IMR-90 (cell line): ENCODE measurements at regions not wholly inside any gene's neighbourhood (a gene's known extent, or its start where the extent isn't known, plus 50 kb on each side); places are given as distances from the start of the nearest gene placed in this dataset.

Experiments used
- ATAC-seq: fragments of 200-7000 bp; cut with Tn5 transposase; 2 replicates; pipeline ENCODE4 v1.9.1; 2020; ENCODE audit warnings: low read depth, mild to moderate bottlenecking, moderate library complexity
- BruUV-seq: library from RNA; stranded (reverse); fragments of 400-500 nt; replicated peaks from 2 replicates; lab custom pipeline; 2021; lab: Mats Ljungman, UMichigan
- CTCF ChIA-PET: fragments of 300-600 bp; formaldehyde crosslinking; extraction: SDS; loops from one replicate; lab custom pipeline; 2021; ENCODE audit warnings: antibody characterized with exemption; lab: Yijun Ruan, JAX
- POLR2A ChIA-PET: fragments of 300-600 bp; sonication (Branson Sonifier 250); formaldehyde crosslinking; loops from one replicate; lab custom pipeline; 2022; ENCODE audit warnings: antibody characterized with exemption; ENCODE audit not compliant: unreplicated experiment; lab: Charles Lee
- DNase-seq: peaks from one replicate; pipeline ENCODE4 v3.0.0; 2013
- H2AFZ ChIP-seq: replicated peaks from 2 replicates; pipeline ENCODE3; 2013; ENCODE audit warnings: low read length, mild to moderate bottlenecking; ENCODE audit not compliant: poor library complexity
- H2AK5ac ChIP-seq: 2 replicates; pipeline ENCODE4 v1.6.1; 2013; ENCODE audit warnings: low read depth, low read length, inconsistent platforms
- H2AK9ac ChIP-seq: replicated peaks from 2 replicates; pipeline ENCODE3; 2013; ENCODE audit warnings: mild to moderate bottlenecking, low read depth, low read length, moderate library complexity; ENCODE audit not compliant: poor library complexity
- H2BK120ac ChIP-seq: 2 replicates; pipeline ENCODE4 v1.6.1; 2013; ENCODE audit warnings: low read depth, low read length, inconsistent platforms
- H2BK15ac ChIP-seq: 3 replicates; pipeline ENCODE4 v1.6.1; 2013; ENCODE audit warnings: low read depth, low read length, inconsistent platforms
- H2BK20ac ChIP-seq: 2 replicates; pipeline ENCODE4 v1.6.1; 2013; ENCODE audit warnings: low read depth, mild to moderate bottlenecking, inconsistent platforms, low read length, moderate library complexity
- H2BK5ac ChIP-seq: 2 replicates; pipeline ENCODE4 v1.6.1; 2013; ENCODE audit warnings: mild to moderate bottlenecking, low read depth, low read length, inconsistent platforms; ENCODE audit not compliant: poor library complexity, severe bottlenecking
- H3K14ac ChIP-seq: replicated peaks from 2 replicates; pipeline ENCODE4 v1.6.1; 2013; ENCODE audit warnings: low read depth, low read length, inconsistent platforms
- H3K18ac ChIP-seq: 2 replicates; pipeline ENCODE4 v1.6.1; 2013; ENCODE audit warnings: low read depth, low read length, control low read depth
- H3K23ac ChIP-seq: 2 replicates; pipeline ENCODE4 v1.6.1; 2013; ENCODE audit warnings: low read depth, low read length, inconsistent platforms
- H3K27ac ChIP-seq: 2 replicates; pipeline ENCODE4 v1.5.1; 2013; ENCODE audit warnings: mild to moderate bottlenecking, control low read depth, low read length; ENCODE audit not compliant: insufficient read depth
- H3K27me3 ChIP-seq: 2 replicates; pipeline ENCODE4 v1.6.1; 2013; ENCODE audit warnings: low read length; ENCODE audit not compliant: control insufficient read depth, insufficient read depth
- H3K36me3 ChIP-seq: 2 replicates; pipeline ENCODE4 v1.6.1; 2013; ENCODE audit warnings: low read length, mixed read lengths; ENCODE audit not compliant: control insufficient read depth, insufficient read depth
- H3K4ac ChIP-seq: 2 replicates; pipeline ENCODE4 v1.6.1; 2013; ENCODE audit warnings: low read depth, low read length, inconsistent platforms
- H3K4me1 ChIP-seq: 2 replicates; pipeline ENCODE4 v1.6.1; 2013; ENCODE audit warnings: low read length, mixed read lengths; ENCODE audit not compliant: control insufficient read depth, insufficient read depth
- H3K4me2 ChIP-seq: 2 replicates; pipeline ENCODE4 v1.6.1; 2013; ENCODE audit warnings: low read depth, mild to moderate bottlenecking, control low read depth, low read length, moderate library complexity
- H3K4me3 ChIP-seq: 2 replicates; pipeline ENCODE4 v1.5.1; 2013; ENCODE audit warnings: low read depth, mild to moderate bottlenecking, control low read depth, low read length, moderate library complexity; ENCODE audit not compliant: insufficient read depth
- H3K56ac ChIP-seq: 2 replicates; pipeline ENCODE4 v1.6.1; 2013; ENCODE audit warnings: low read length, inconsistent platforms; ENCODE audit not compliant: insufficient read depth; ENCODE audit errors: extremely low read depth
- H3K79me1 ChIP-seq, 2 experiments: 2 replicates each; pipeline ENCODE4 v1.6.1; 2013; ENCODE audit warnings: low read length in 2 of 2, inconsistent platforms in 1 of 2, low read depth in 1 of 2
- H3K9ac ChIP-seq: 2 replicates; pipeline ENCODE4 v1.6.1; 2013; ENCODE audit warnings: low read depth, low read length, control low read depth
- H3K9me1 ChIP-seq: 2 replicates; pipeline ENCODE4 v1.6.1; 2013; ENCODE audit warnings: low read length, inconsistent platforms; ENCODE audit not compliant: insufficient read depth
- H3K9me3 ChIP-seq: 2 replicates; pipeline ENCODE4 v1.6.1; 2013; ENCODE audit warnings: low read length; ENCODE audit not compliant: control insufficient read depth, insufficient read depth
- H4K20me1 ChIP-seq: 2 replicates; pipeline ENCODE4 v1.6.1; 2013; ENCODE audit warnings: low read length, inconsistent platforms; ENCODE audit not compliant: insufficient read depth
- H4K5ac ChIP-seq: 2 replicates; pipeline ENCODE4 v1.6.1; 2013; ENCODE audit warnings: mild to moderate bottlenecking, low read depth, low read length, control low read depth
- H4K8ac ChIP-seq, 2 experiments: 2 replicates each; pipeline ENCODE4 v1.6.1; 2013; ENCODE audit warnings: low read depth in 2 of 2, low read length in 2 of 2, control low read depth in 1 of 2, inconsistent platforms in 1 of 2
- H4K91ac ChIP-seq: 2 replicates; pipeline ENCODE4 v1.6.1; 2013; ENCODE audit warnings: low read depth, low read length, inconsistent platforms; ENCODE audit not compliant: insufficient read depth
- BHLHE40 ChIP-seq: fragments of 150-350 bp; IDR thresholded peaks from 2 replicates; pipeline ENCODE4 v1.6.1; 2016; ENCODE audit warnings: mild to moderate bottlenecking, low read depth, low read length
- CEBPB ChIP-seq: IDR thresholded peaks from 2 replicates; pipeline ENCODE4 v1.6.1; 2012; ENCODE audit warnings: low read depth, low read length, improper control_type of control experiment
- CHD1 ChIP-seq: IDR thresholded peaks from 2 replicates; pipeline ENCODE4 v1.6.1; 2012; ENCODE audit warnings: low read depth, low read length, improper control_type of control experiment
- FOS ChIP-seq: fragments of 150-350 bp; IDR thresholded peaks from 2 replicates; pipeline ENCODE4 v1.6.1; 2016; ENCODE audit warnings: low read depth, low read length
- MAFK ChIP-seq: IDR thresholded peaks from 2 replicates; pipeline ENCODE4 v1.6.1; 2012; ENCODE audit warnings: low read depth, low read length, improper control_type of control experiment
- MAZ ChIP-seq: IDR thresholded peaks from 2 replicates; pipeline ENCODE4 v1.6.1; 2012; ENCODE audit warnings: low read depth, mild to moderate bottlenecking, low read length, improper control_type of control experiment, moderate library complexity, borderline replicate concordance
- MXI1 ChIP-seq: IDR thresholded peaks from 2 replicates; pipeline ENCODE4 v1.6.1; 2012; ENCODE audit warnings: low read depth, mild to moderate bottlenecking, low read length, moderate library complexity, borderline replicate concordance
- NFE2L2 ChIP-seq: fragments of 150-350 bp; IDR thresholded peaks from 2 replicates; pipeline ENCODE4 v1.6.1; 2016; ENCODE audit warnings: low read depth, mild to moderate bottlenecking, low read length
- POLR2A ChIP-seq: IDR thresholded peaks from 2 replicates; pipeline ENCODE4 v1.6.1; 2012; ENCODE audit warnings: mild to moderate bottlenecking, low read depth, low read length
- RAD21 ChIP-seq: IDR thresholded peaks from 2 replicates; pipeline ENCODE4 v1.6.1; 2012; ENCODE audit warnings: low read length, improper control_type of control experiment
- RCOR1 ChIP-seq: IDR thresholded peaks from 2 replicates; pipeline ENCODE4 v1.6.1; 2012; ENCODE audit warnings: mild to moderate bottlenecking, low read length, improper control_type of control experiment; ENCODE audit not compliant: insufficient replicate concordance
- RFX5 ChIP-seq: IDR thresholded peaks from 2 replicates; pipeline ENCODE4 v1.8.0; 2012; ENCODE audit warnings: low read depth, mild to moderate bottlenecking, low read length, moderate library complexity
- USF2 ChIP-seq: fragments of 150-350 bp; IDR thresholded peaks from 2 replicates; pipeline ENCODE4 v1.6.1; 2017; ENCODE audit warnings: mild to moderate bottlenecking, antibody characterized with exemption, low read length, low read depth
- WGBS, 2 experiments: methylation state at CpG; one replicate each; pipeline versions ENCODE4 v1.1.5 to v1.1.7; 2013; ENCODE audit warnings: missing lambda C conversion rate in 2 of 2; ENCODE audit not compliant: insufficient read length in 1 of 2; ENCODE audit errors: extremely low coverage in 2 of 2; 5-methylcytosine and 5-hydroxymethylcytosine counted together
- dilution Hi-C: fragments of 300-500 bp; cut with HindIII; formaldehyde crosslinking; loops from one replicate; pipeline ENCODE4 v1.14.3; 2018; ENCODE audit warnings: low sequenced_read_pairs; ENCODE audit not compliant: unreplicated experiment
- in situ Hi-C: fragments of 300-500 bp; cut with MboI; formaldehyde crosslinking; loops from 3 replicates; pipeline ENCODE4 v1.14.3; 2019; ENCODE audit warnings: low sequenced_read_pairs, inconsistent platforms, mixed read lengths
- intact Hi-C: fragments of 100-400 bp; cut with micrococcal nuclease; formaldehyde crosslinking; loops from 2 replicates; pipeline ENCODE4 v1.10.0; 2022
- TF ChIP-seq, protein P1 (sequence below): conservative IDR thresholded peaks from 2 replicates; pipeline ENCODE4 v1.5.1; 2012; ENCODE audit warnings: mild to moderate bottlenecking, low read depth, low read length, improper control_type of control experiment
- TF ChIP-seq, protein P2 (sequence below): fragments of 150-350 bp; IDR thresholded peaks from 2 replicates; pipeline ENCODE4 v1.6.1; 2016; ENCODE audit warnings: low read depth, mild to moderate bottlenecking, low read length, moderate library complexity, borderline replicate concordance

DNA sequence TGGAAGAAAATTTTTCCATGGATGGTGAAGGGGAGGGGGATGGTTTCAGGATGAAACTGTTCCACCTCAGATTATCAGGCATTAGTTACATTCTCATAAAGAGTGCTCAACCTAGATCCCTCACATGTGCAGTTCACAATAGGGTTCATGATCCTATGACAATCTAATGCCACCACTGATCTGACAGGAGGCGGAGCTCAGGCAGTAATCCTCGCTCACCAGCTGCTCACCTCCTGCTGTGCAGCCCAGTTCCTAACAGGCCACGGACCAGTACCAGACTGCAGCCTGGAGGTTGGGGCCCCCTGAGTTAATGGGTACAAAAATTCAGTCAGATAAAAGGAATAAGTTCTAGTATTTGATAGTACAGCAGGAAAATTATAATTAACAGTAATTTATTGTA lies 337.2 kb downstream of the NPR3 start:
- CTCF ChIA-PET, result no interaction called here
- Histone ChIP-seq H2BK20ac (peak overlapping the region; percentile 72; the same call in 1 of the 2 replicates), H3K36me3 (no peaks in the 10 kb centered on the region), H3K27me3 (no peaks in the 10 kb centered on the region), H2BK120ac (peak overlapping the region; percentile 25; the same call in 1 of the 2 replicates), H4K5ac (no peak overlapping the region; the same call in 1 of the 2 replicates), H3K9ac (no peak overlapping the region), H3K4me1 (peaks cover 18% of the 10 kb centered on the region), H2BK5ac (peak overlapping the region; percentile 39), H3K56ac (no peak overlapping the region; the same call in 1 of the 2 replicates), H3K18ac (no peak overlapping the region; the same call in 1 of the 2 replicates), H3K4me3 (no peak overlapping the region), H2BK15ac (peak overlapping the region; percentile 54; the same call in 2 of the 3 replicates), H3K9me3 (no peaks in the 10 kb centered on the region), H4K91ac (peak overlapping the region; percentile 10; the same call in 1 of the 2 replicates), H3K14ac (0 out of 2 replicates have a peak overlapping the region, but pooled peaks have one; percentile 8), H3K9me1 (peaks cover 18% of the 10 kb centered on the region), H2AK9ac (no peak overlapping the region), H3K4me2 (no peak overlapping the region), H2AK5ac (peak overlapping the region; percentile 86), H3K27ac (no peak overlapping the region), H3K23ac (no peak overlapping the region), H3K4ac (0 out of 2 replicates have a peak overlapping the region, but pooled peaks have one; percentile 36), H4K8ac (peak overlapping the region in 1 of 2 experiments; percentile 2; a peak in 2 of 4 replicates), H2AFZ (no peak overlapping the region), H4K20me1 (no peaks in the 10 kb centered on the region), H3K79me1 (peaks cover 0 to 7% of the 10 kb centered on the region in 2 experiments; a peak in 2 of 4 replicates)
- no TSS peak for BruUV-seq
- dilution Hi-C loops (no loop called here), in situ Hi-C loops (no loop called here), intact Hi-C loops (no loop called here)
- POLR2A ChIA-PET, result no interaction called here
- ATAC-seq (no peak), DNase-seq (no peak)
- WGBS, 2 experiments, result no CpG with 5 or more reads among the region's 3 CpGs
- TF ChIP-seq BHLHE40 (no peak), MAZ (no peak), CHD1 (no peak), RCOR1 (no peak), CEBPB (no peak), RFX5 (no peak), USF2 (no peak), MXI1 (no peak), NFE2L2 (no peak), FOS (no peak), POLR2A (no peak), RAD21 (no peak), MAFK (no peak)
- TF ChIP-seq, protein P1, sequence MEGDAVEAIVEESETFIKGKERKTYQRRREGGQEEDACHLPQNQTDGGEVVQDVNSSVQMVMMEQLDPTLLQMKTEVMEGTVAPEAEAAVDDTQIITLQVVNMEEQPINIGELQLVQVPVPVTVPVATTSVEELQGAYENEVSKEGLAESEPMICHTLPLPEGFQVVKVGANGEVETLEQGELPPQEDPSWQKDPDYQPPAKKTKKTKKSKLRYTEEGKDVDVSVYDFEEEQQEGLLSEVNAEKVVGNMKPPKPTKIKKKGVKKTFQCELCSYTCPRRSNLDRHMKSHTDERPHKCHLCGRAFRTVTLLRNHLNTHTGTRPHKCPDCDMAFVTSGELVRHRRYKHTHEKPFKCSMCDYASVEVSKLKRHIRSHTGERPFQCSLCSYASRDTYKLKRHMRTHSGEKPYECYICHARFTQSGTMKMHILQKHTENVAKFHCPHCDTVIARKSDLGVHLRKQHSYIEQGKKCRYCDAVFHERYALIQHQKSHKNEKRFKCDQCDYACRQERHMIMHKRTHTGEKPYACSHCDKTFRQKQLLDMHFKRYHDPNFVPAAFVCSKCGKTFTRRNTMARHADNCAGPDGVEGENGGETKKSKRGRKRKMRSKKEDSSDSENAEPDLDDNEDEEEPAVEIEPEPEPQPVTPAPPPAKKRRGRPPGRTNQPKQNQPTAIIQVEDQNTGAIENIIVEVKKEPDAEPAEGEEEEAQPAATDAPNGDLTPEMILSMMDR, result no peak
- TF ChIP-seq, protein P2, sequence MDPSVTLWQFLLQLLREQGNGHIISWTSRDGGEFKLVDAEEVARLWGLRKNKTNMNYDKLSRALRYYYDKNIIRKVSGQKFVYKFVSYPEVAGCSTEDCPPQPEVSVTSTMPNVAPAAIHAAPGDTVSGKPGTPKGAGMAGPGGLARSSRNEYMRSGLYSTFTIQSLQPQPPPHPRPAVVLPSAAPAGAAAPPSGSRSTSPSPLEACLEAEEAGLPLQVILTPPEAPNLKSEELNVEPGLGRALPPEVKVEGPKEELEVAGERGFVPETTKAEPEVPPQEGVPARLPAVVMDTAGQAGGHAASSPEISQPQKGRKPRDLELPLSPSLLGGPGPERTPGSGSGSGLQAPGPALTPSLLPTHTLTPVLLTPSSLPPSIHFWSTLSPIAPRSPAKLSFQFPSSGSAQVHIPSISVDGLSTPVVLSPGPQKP, result no peak
